ENCODE measurements at regions not wholly inside any gene's neighbourhood (a gene's known extent, or its start where the extent isn't known, plus 50 kb on each side); places are given as distances from the start of the nearest gene placed in this dataset.

DNA sequence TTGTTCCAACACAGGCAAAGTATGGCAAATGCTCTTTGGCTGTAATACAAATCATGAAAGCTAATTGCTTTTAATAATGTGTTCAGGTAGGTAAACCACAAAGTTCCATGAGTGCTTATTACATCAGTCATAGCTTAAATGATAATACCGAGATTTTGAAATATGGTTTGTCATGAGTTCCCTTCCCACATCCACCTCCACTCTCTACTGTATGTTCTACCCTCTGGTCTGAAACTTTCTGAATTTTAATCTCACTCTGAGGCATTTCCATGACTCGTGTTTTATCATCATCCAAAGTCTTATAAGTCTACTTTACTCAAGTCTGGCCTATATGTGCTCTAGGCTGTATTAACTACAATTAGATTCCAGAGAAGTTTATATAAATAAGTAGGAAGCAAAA is 354.8 kb downstream of the AKAIN1 start:
- H3K79me2 ChIP-seq (ENCODE audit: control insufficient read depth, insufficient read depth, low read length) = no peaks in the 10 kb centered on the region
- no peaks in the 10 kb centered on the region for H3K4me1 ChIP-seq (replicated peaks in 1 of 2; ENCODE audit: control insufficient read depth in 2 of 2, insufficient read depth in 2 of 2, low read length in 2 of 2)
- H3K4me3 ChIP-seq = no peak overlapping the region
- H3K9me1 ChIP-seq (ENCODE audit: control insufficient read depth, insufficient read depth, low read length) = no peaks in the 10 kb centered on the region
- CTCF ChIA-PET (ENCODE audit: low intra/inter-chr PET ratio) = no interaction called here
- H3K36me3 ChIP-seq (ENCODE audit: control insufficient read depth, insufficient read depth, low read length) = no peaks in the 10 kb centered on the region
- no peaks in the 10 kb centered on the region for H3K27me3 ChIP-seq (ENCODE audit: control insufficient read depth in 2 of 2, insufficient read depth in 2 of 2, low read length in 2 of 2)
- H4K20me1 ChIP-seq (replicated peaks; ENCODE audit: control insufficient read depth, insufficient read depth, low read length) = no peaks in the 10 kb centered on the region
- intact Hi-C loops (cut with micrococcal nuclease) (no loop called here), in situ Hi-C loops (cut with MboI) (no loop called here)
- H2AFZ ChIP-seq (ENCODE audit: low read depth, low read length) = no peak overlapping the region
- BruUV-seq (replicated peaks) = no TSS peak
- no peak overlapping the region for H3K27ac ChIP-seq (ENCODE audit: extremely low read depth, low read depth, low read length)
- no peak for FAIRE-seq
- peaks cover 3% of the 10 kb centered on the region for H3K9me3 ChIP-seq (replicated peaks; ENCODE audit: control insufficient read depth, insufficient read depth, low read depth, low read length)
- ATAC-seq = no peak
- H3K9ac ChIP-seq (ENCODE audit: insufficient read depth in 1 of 2, low read depth in 2 of 2, low read length in 2 of 2) = no peak overlapping the region
- DNase-seq (ENCODE audit: extremely low read depth in 1 of 4, low spot score in 3 of 4) = no peak
- 0% methylated on average over 2 of the region's 2 CpGs for WGBS (ENCODE audit: insufficient coverage, low coverage, missing lambda C conversion rate)
- no peak overlapping the region for H3K4me2 ChIP-seq (ENCODE audit: insufficient read depth, low read length)
- POLR2A ChIA-PET = no interaction called here
- TF ChIP-seq, protein P1, sequence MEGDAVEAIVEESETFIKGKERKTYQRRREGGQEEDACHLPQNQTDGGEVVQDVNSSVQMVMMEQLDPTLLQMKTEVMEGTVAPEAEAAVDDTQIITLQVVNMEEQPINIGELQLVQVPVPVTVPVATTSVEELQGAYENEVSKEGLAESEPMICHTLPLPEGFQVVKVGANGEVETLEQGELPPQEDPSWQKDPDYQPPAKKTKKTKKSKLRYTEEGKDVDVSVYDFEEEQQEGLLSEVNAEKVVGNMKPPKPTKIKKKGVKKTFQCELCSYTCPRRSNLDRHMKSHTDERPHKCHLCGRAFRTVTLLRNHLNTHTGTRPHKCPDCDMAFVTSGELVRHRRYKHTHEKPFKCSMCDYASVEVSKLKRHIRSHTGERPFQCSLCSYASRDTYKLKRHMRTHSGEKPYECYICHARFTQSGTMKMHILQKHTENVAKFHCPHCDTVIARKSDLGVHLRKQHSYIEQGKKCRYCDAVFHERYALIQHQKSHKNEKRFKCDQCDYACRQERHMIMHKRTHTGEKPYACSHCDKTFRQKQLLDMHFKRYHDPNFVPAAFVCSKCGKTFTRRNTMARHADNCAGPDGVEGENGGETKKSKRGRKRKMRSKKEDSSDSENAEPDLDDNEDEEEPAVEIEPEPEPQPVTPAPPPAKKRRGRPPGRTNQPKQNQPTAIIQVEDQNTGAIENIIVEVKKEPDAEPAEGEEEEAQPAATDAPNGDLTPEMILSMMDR (IDR thresholded peaks at IDR 0.05 in 2 of 3, conservative IDR thresholded peaks at IDR 0.05 in 1 of 3; ENCODE audit: insufficient read depth in 2 of 3, low read depth in 1 of 3, low read length in 3 of 3) = no peak
- TF ChIP-seq PPARD (CRISPR knock-in tag; IDR thresholded peaks at IDR 0.05) = no peak
- TF ChIP-seq ETS2 (tag; IDR thresholded peaks at IDR 0.05; ENCODE audit: borderline replicate concordance, poor library complexity, severe bottlenecking) = no peak
- TF ChIP-seq WHSC1 (IDR thresholded peaks at IDR 0.05; ENCODE audit: low read length) = no peak
- TF ChIP-seq MAFK (IDR thresholded peaks at IDR 0.05; ENCODE audit: low read length) = no peak
- no peak for TF ChIP-seq GATAD2B (IDR thresholded peaks at IDR 0.05; ENCODE audit: borderline replicate concordance)
- no peak for TF ChIP-seq ZNF408 (CRISPR knock-in tag; IDR thresholded peaks at IDR 0.05; ENCODE audit: low read depth)
- no peak for TF ChIP-seq ZNF133 (CRISPR knock-in tag; IDR thresholded peaks at IDR 0.05)
- TF ChIP-seq, protein P2, sequence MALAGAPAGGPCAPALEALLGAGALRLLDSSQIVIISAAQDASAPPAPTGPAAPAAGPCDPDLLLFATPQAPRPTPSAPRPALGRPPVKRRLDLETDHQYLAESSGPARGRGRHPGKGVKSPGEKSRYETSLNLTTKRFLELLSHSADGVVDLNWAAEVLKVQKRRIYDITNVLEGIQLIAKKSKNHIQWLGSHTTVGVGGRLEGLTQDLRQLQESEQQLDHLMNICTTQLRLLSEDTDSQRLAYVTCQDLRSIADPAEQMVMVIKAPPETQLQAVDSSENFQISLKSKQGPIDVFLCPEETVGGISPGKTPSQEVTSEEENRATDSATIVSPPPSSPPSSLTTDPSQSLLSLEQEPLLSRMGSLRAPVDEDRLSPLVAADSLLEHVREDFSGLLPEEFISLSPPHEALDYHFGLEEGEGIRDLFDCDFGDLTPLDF (CRISPR knock-in tag; IDR thresholded peaks at IDR 0.05) = no peak
- TF ChIP-seq, protein P3, sequence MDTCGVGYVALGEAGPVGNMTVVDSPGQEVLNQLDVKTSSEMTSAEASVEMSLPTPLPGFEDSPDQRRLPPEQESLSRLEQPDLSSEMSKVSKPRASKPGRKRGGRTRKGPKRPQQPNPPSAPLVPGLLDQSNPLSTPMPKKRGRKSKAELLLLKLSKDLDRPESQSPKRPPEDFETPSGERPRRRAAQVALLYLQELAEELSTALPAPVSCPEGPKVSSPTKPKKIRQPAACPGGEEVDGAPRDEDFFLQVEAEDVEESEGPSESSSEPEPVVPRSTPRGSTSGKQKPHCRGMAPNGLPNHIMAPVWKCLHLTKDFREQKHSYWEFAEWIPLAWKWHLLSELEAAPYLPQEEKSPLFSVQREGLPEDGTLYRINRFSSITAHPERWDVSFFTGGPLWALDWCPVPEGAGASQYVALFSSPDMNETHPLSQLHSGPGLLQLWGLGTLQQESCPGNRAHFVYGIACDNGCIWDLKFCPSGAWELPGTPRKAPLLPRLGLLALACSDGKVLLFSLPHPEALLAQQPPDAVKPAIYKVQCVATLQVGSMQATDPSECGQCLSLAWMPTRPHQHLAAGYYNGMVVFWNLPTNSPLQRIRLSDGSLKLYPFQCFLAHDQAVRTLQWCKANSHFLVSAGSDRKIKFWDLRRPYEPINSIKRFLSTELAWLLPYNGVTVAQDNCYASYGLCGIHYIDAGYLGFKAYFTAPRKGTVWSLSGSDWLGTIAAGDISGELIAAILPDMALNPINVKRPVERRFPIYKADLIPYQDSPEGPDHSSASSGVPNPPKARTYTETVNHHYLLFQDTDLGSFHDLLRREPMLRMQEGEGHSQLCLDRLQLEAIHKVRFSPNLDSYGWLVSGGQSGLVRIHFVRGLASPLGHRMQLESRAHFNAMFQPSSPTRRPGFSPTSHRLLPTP (IDR thresholded peaks at IDR 0.05; ENCODE audit: borderline replicate concordance, extremely low read depth, insufficient read length) = no peak
- TF ChIP-seq, protein P4, sequence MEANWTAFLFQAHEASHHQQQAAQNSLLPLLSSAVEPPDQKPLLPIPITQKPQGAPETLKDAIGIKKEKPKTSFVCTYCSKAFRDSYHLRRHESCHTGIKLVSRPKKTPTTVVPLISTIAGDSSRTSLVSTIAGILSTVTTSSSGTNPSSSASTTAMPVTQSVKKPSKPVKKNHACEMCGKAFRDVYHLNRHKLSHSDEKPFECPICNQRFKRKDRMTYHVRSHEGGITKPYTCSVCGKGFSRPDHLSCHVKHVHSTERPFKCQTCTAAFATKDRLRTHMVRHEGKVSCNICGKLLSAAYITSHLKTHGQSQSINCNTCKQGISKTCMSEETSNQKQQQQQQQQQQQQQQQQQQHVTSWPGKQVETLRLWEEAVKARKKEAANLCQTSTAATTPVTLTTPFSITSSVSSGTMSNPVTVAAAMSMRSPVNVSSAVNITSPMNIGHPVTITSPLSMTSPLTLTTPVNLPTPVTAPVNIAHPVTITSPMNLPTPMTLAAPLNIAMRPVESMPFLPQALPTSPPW (CRISPR knock-in tag; IDR thresholded peaks at IDR 0.05) = no peak
